ENCODE measurements at regions not wholly inside any gene's neighbourhood (a gene's known extent, or its start where the extent isn't known, plus 50 kb on each side); places are given as distances from the start of the nearest gene placed in this dataset.

- no peak for DNase-seq (ENCODE audit: low spot score)
- no peak for FAIRE-seq
Observed at GRCh38 chr4:114349543-114350175, 248.9 kb upstream of the UGT8 start.

- DNase-seq (ENCODE audit: low spot score) (no peak), FAIRE-seq (no peak)
Observed at GRCh38 chr4:114358901-114359300, 239.7 kb upstream of the UGT8 start.

GRCh38 chr4:114361249-114361648 is 237.4 kb upstream of the UGT8 start:
- FAIRE-seq = no peak
- no peak for DNase-seq (ENCODE audit: low spot score)

- DNase-seq (ENCODE audit: low spot score) (peak; percentile 56), FAIRE-seq (no peak)
Observed at GRCh38 chr4:114364857-114365256, 233.8 kb upstream of the UGT8 start.

- DNase-seq (ENCODE audit: low spot score) (no peak), FAIRE-seq (no peak)
Observed at GRCh38 chr4:114365591-114365990, 233.0 kb upstream of the UGT8 start.

GRCh38 chr4:114366368-114366767 is 232.2 kb upstream of the UGT8 start:
- no peak for FAIRE-seq
- DNase-seq (ENCODE audit: low spot score) = no peak

GRCh38 chr4:114368751-114369150 is 229.9 kb upstream of the UGT8 start:
- FAIRE-seq (no peak), DNase-seq (ENCODE audit: low spot score) (no peak)

- FAIRE-seq = no peak
Observed at GRCh38 chr4:114373508-114373907, 225.1 kb upstream of the UGT8 start.

GRCh38 chr4:114378305-114378903 is 220.2 kb upstream of the UGT8 start:
- FAIRE-seq = peak; percentile 59
- peak; percentile 14 for DNase-seq (ENCODE audit: low spot score)

More at GRCh38 chr4:114373508-114373907, 225.1 kb upstream of the UGT8 start:
- DNase-seq (ENCODE audit: low spot score) = no peak

GRCh38 chr4:114383067-114383466 is 215.5 kb upstream of the UGT8 start:
- DNase-seq (ENCODE audit: low spot score) (no peak), FAIRE-seq (no peak)

- FAIRE-seq (no peak), DNase-seq (ENCODE audit: low spot score) (peak; percentile 23)
Observed at GRCh38 chr4:114383721-114384120, 214.9 kb upstream of the UGT8 start.

GRCh38 chr4:114384629-114385028 is 214.0 kb upstream of the UGT8 start:
- DNase-seq (ENCODE audit: low spot score) (peak; percentile 5), FAIRE-seq (peak; percentile 76)

- FAIRE-seq = no peak
Observed at GRCh38 chr4:114385195-114385985, 213.2 kb upstream of the UGT8 start.

GRCh38 chr4:114386637-114387233 is 211.9 kb upstream of the UGT8 start:
- FAIRE-seq (peak; percentile 76), DNase-seq (ENCODE audit: low spot score) (peak; percentile 10)

More at GRCh38 chr4:114385195-114385985, 213.2 kb upstream of the UGT8 start:
- DNase-seq (ENCODE audit: low spot score) = no peak

- FAIRE-seq (no peak), DNase-seq (ENCODE audit: low spot score) (no peak)
Observed at GRCh38 chr4:114389070-114389685, 209.4 kb upstream of the UGT8 start.

- DNase-seq (ENCODE audit: low spot score) (no peak), FAIRE-seq (no peak)
Observed at GRCh38 chr4:114393295-114394038, 205.1 kb upstream of the UGT8 start.

GRCh38 chr4:114396808-114397207 is 201.8 kb upstream of the UGT8 start:
- DNase-seq (ENCODE audit: low spot score) (no peak), FAIRE-seq (no peak)

- peak; percentile 5 for DNase-seq (ENCODE audit: low spot score)
- FAIRE-seq = peak; percentile 52
Observed at GRCh38 chr4:114398410-114398809, 200.2 kb upstream of the UGT8 start.

GRCh38 chr4:114399105-114399504 is 199.5 kb upstream of the UGT8 start:
- FAIRE-seq (no peak), DNase-seq (ENCODE audit: low spot score) (peak; percentile 14)

- peak; percentile 91 for FAIRE-seq
- peak; percentile 66 for DNase-seq (ENCODE audit: low spot score)
Observed at GRCh38 chr4:114400531-114400930, 198.1 kb upstream of the UGT8 start.

- DNase-seq (ENCODE audit: low spot score) (no peak), FAIRE-seq (no peak)
Observed at GRCh38 chr4:114401483-114401882, 197.1 kb upstream of the UGT8 start.

All from RCC 7860 (cell line).